HCT116 (cell line): ENCODE measurements at regions not wholly inside any gene's neighbourhood (a gene's known extent, or its start where the extent isn't known, plus 50 kb on each side); places are given as distances from the start of the nearest gene placed in this dataset.

Experiments
- ATAC-seq: fragments of 200-7000 bp; cut with Tn5 transposase; 2 replicates; pipeline ENCODE4 v1.9.1; 2020; ENCODE audit warnings: mild to moderate bottlenecking, moderate library complexity
- BruUV-seq: library from RNA; stranded (reverse); fragments of 400-500 nt; replicated peaks from 2 replicates; lab custom pipeline; 2021; lab: Mats Ljungman, UMichigan
- CTCF ChIA-PET: fragments of 300-600 bp; sonication (Branson Sonifier 250); formaldehyde crosslinking; loops from one replicate; lab custom pipeline; 2021; ENCODE audit warnings: antibody characterized with exemption; lab: Charles Lee
- POLR2A ChIA-PET: fragments of 300-600, 350-600 bp; sonication (Branson Sonifier 250); formaldehyde crosslinking; loops from one replicate; lab custom pipeline; 2021; ENCODE audit warnings: antibody characterized with exemption; lab: Charles Lee
- RAD21 ChIA-PET, 2 experiments: fragments of 300-600 bp; sonication (Branson Sonifier 250); formaldehyde crosslinking; loops; one replicate each; lab custom pipeline; 2023; ENCODE audit warnings: low total read pairs in 2 of 2; ENCODE audit not compliant: uncharacterized antibody in 2 of 2, unreplicated experiment in 2 of 2, low non-redundant PET in 1 of 2; lab: Charles Lee
- DNase-seq: peaks from one replicate; pipeline ENCODE4 v3.0.0-alpha.2; 2010; ENCODE audit warnings: low read depth, low spot score
- H2AFZ ChIP-seq: fragments of 200-600 bp; shearing (Covaris generic), sonication (generic); 2 replicates; pipeline ENCODE4 v1.6.1; 2017; ENCODE audit warnings: low read depth, mixed run types, mixed read lengths, antibody characterized with exemption, low read length; ENCODE audit not compliant: poor library complexity, severe bottlenecking
- H3K27ac ChIP-seq: 2 replicates; pipeline ENCODE4 v1.5.1; 2012; ENCODE audit warnings: low read depth, low read length
- H3K27me3 ChIP-seq: fragments of 200-600 bp; sonication (generic); 2 replicates; pipeline ENCODE4 v1.6.1; 2016; ENCODE audit warnings: mixed run types, low read length, mixed read lengths; ENCODE audit not compliant: insufficient read depth
- H3K36me3 ChIP-seq, 2 experiments: fragments of 200-500 bp in 1 of 2; fragments of 200-600 bp in 1 of 2; sonication (Bioruptor generic) in 1 of 2; sonication (generic) in 1 of 2; 2 replicates each; pipeline versions ENCODE4 v1.5.1 to v1.6.1; 2014 to 2016; ENCODE audit warnings: low read length in 2 of 2, inconsistent platforms in 1 of 2, mixed read lengths in 1 of 2, mixed run types in 1 of 2; ENCODE audit not compliant: insufficient read depth in 2 of 2, control insufficient read depth in 1 of 2
- H3K4me1 ChIP-seq, 2 experiments: fragments of 200-600 bp in 1 of 2; sonication (generic) in 1 of 2; 2 replicates each; pipeline versions ENCODE4 v1.5.1 to v1.6.1; 2012 to 2017; ENCODE audit warnings: low read length in 2 of 2, inconsistent platforms in 1 of 2, mild to moderate bottlenecking in 1 of 2, mixed read lengths in 1 of 2, mixed run types in 1 of 2, moderate library complexity in 1 of 2; ENCODE audit not compliant: insufficient read depth in 2 of 2, control insufficient read depth in 1 of 2
- H3K4me2 ChIP-seq: fragments of 200-600 bp; sonication (generic); 2 replicates; pipeline ENCODE4 v1.6.1; 2017; ENCODE audit warnings: mixed run types, low read length, mixed read lengths
- H3K4me3 ChIP-seq, 2 experiments: fragments of 200-600 bp in 1 of 2; sonication (generic) in 1 of 2; replicated peaks in 1 of 2; 2 replicates each; pipeline ENCODE4 v1.5.1; 2011 to 2016; ENCODE audit warnings: low read length in 2 of 2, control low read depth in 1 of 2, low read depth in 1 of 2, mild to moderate bottlenecking in 1 of 2, mixed read lengths in 1 of 2, mixed run types in 1 of 2
- H3K79me2 ChIP-seq: fragments of 200-600 bp; sonication (generic); 2 replicates; pipeline ENCODE4 v1.6.1; 2017; ENCODE audit warnings: mild to moderate bottlenecking, mixed run types, low read length, moderate library complexity, mixed read lengths; ENCODE audit not compliant: insufficient read depth
- H3K9ac ChIP-seq: fragments of 200-600 bp; sonication (generic); 2 replicates; pipeline ENCODE4 v1.6.1; 2016; ENCODE audit warnings: low read length, mixed read lengths
- H3K9me2 ChIP-seq: fragments of 200-600 bp; sonication (generic), shearing (Covaris generic); 2 replicates; pipeline ENCODE4 v1.6.1; 2017; ENCODE audit warnings: mixed run types, mild to moderate bottlenecking, moderate library complexity; ENCODE audit not compliant: insufficient read depth
- H3K9me3 ChIP-seq, 2 experiments: fragments of 200-500 bp in 1 of 2; fragments of 200-600 bp in 1 of 2; sonication (Bioruptor generic) in 1 of 2; sonication (generic) in 1 of 2; 2 replicates each; pipeline ENCODE4 v1.6.1; 2014 to 2017; ENCODE audit warnings: low read length in 2 of 2, mixed read lengths in 2 of 2, inconsistent platforms in 1 of 2, low read depth in 1 of 2, mild to moderate bottlenecking in 1 of 2, mixed run types in 1 of 2, moderate library complexity in 1 of 2; ENCODE audit not compliant: control insufficient read depth in 1 of 2, insufficient read depth in 1 of 2
- H4K20me1 ChIP-seq: fragments of 200-600 bp; sonication (generic), shearing (Covaris generic); 2 replicates; pipeline ENCODE4 v1.6.1; 2017; ENCODE audit warnings: mixed run types, mild to moderate bottlenecking, moderate library complexity; ENCODE audit not compliant: insufficient read depth
- ATF3 ChIP-seq: IDR thresholded peaks from 2 replicates; pipeline ENCODE4 v1.6.1; 2012
- CTCF ChIP-seq, 3 experiments: fragments of 200-600 bp in 1 of 3; sonication (generic) in 1 of 3; IDR thresholded peaks in 2 of 3; conservative IDR thresholded peaks in 1 of 3; 2 replicates each; pipeline ENCODE4 v1.5.1; 2012 to 2017; ENCODE audit warnings: low read depth in 2 of 3, low read length in 2 of 3, antibody characterized with exemption in 1 of 3, borderline replicate concordance in 1 of 3, control low read depth in 1 of 3, mild to moderate bottlenecking in 1 of 3, mixed read lengths in 1 of 3, mixed run types in 1 of 3, moderate library complexity in 1 of 3; ENCODE audit not compliant: insufficient read depth in 1 of 3
- ELF1 ChIP-seq: IDR thresholded peaks from 2 replicates; pipeline ENCODE4 v1.6.1; 2012; ENCODE audit warnings: low read depth, borderline replicate concordance
- EZH2 ChIP-seq: fragments of 200-600 bp; sonication (generic); IDR thresholded peaks from 2 replicates; pipeline ENCODE4 v1.6.1; 2017; ENCODE audit warnings: antibody characterized with exemption, mixed run types
- MAX ChIP-seq: IDR thresholded peaks from 2 replicates; pipeline ENCODE4 v1.6.1; 2012
- RAD21 ChIP-seq: IDR thresholded peaks from 2 replicates; pipeline ENCODE4 v1.6.1; 2012; ENCODE audit warnings: low read depth, mild to moderate bottlenecking
- SP1 ChIP-seq: IDR thresholded peaks from 2 replicates; pipeline ENCODE4 v1.6.1; 2012; ENCODE audit warnings: low read depth
- TCF7L2 ChIP-seq: IDR thresholded peaks from 2 replicates; pipeline ENCODE4 v1.7.0; 2011; ENCODE audit warnings: borderline replicate concordance, inconsistent platforms; ENCODE audit not compliant: insufficient read depth, insufficient read length; ENCODE audit errors: extremely low read depth
- YY1 ChIP-seq: IDR thresholded peaks from 2 replicates; pipeline ENCODE4 v1.6.1; 2011; ENCODE audit warnings: low read length, low read depth, moderate library complexity, mild to moderate bottlenecking; ENCODE audit not compliant: insufficient replicate concordance; ENCODE audit errors: extremely low read depth
- ZFX ChIP-seq: fragments of 450-650 bp; IDR thresholded peaks from 2 replicates; pipeline ENCODE4 v1.6.1; 2017
- ZNF274 ChIP-seq: fragments of 200-500 bp; sonication (Bioruptor generic); IDR thresholded peaks from 2 replicates; pipeline ENCODE4 v1.6.1; 2014; ENCODE audit warnings: mild to moderate bottlenecking, low read depth, low read length, inconsistent platforms
- intact Hi-C: fragments of 100-400 bp; cut with micrococcal nuclease; formaldehyde crosslinking; loops from 2 replicates; pipeline ENCODE4 v1.10.0; 2022

GRCh38 chr9:7243838-7244237 lies 486.1 kb downstream of the KDM4C start:
- ATAC-seq, result no peak
- TF ChIP-seq YY1 (no peak), ZNF274 (no peak), CTCF (IDR thresholded peaks at IDR 0.05 in 2 of 3, conservative IDR thresholded peaks at IDR 0.05 in 1 of 3; ENCODE audit: borderline replicate concordance in 1 of 3, insufficient read depth in 1 of 3, low read depth in 2 of 3, low read length in 2 of 3) (no peak)
- TF ChIP-seq, all 23 proteins: peak for 0
- Histone ChIP-seq H3K4me3 (no peak overlapping the region), H3K9me2 (no peaks in the 10 kb centered on the region), H3K36me3 (no peaks in the 10 kb centered on the region), H3K79me2 (no peaks in the 10 kb centered on the region), H3K9ac (no peak overlapping the region), H3K4me2 (no peak overlapping the region), H4K20me1 (no peaks in the 10 kb centered on the region), H3K27ac (no peak overlapping the region), H3K4me1 (no peaks in the 10 kb centered on the region), H3K27me3 (no peaks in the 10 kb centered on the region), H3K9me3 (no peaks in the 10 kb centered on the region), H2AFZ (no peak overlapping the region)
- no peak for DNase-seq
- RAD21 ChIA-PET, result no interaction called here
- CTCF ChIA-PET, result interaction anchor here (1.5 kb wide), 1 partner anchor 10 kb away, joined by 7 read pairs; no protein-coding TSS in a partner anchor
- POLR2A ChIA-PET, result no interaction called here
- intact Hi-C loops, result no loop called here
- BruUV-seq, result no TSS peak

GRCh38 chr9:7242126-7242525 lies 484.4 kb downstream of the KDM4C start:
- BruUV-seq, result no TSS peak
- DNase-seq (no peak), ATAC-seq (no peak)
- no peaks in the 10 kb centered on the region for H3K36me3 ChIP-seq
- H3K27ac ChIP-seq, result no peak overlapping the region
- RAD21 ChIA-PET, result no interaction called here
- H4K20me1 ChIP-seq, result no peaks in the 10 kb centered on the region
- no peak overlapping the region for H2AFZ ChIP-seq
- POLR2A ChIA-PET, result no interaction called here
- H3K9ac ChIP-seq, result no peak overlapping the region
- H3K27me3 ChIP-seq, result no peaks in the 10 kb centered on the region
- CTCF ChIA-PET, result no interaction called here
- no peak overlapping the region for H3K4me3 ChIP-seq
- intact Hi-C loops, result no loop called here
- no peaks in the 10 kb centered on the region for H3K9me3 ChIP-seq
- H3K79me2 ChIP-seq, result no peaks in the 10 kb centered on the region
- no peak overlapping the region for H3K4me2 ChIP-seq
- no peaks in the 10 kb centered on the region for H3K9me2 ChIP-seq
- H3K4me1 ChIP-seq, result no peaks in the 10 kb centered on the region
- TF ChIP-seq MAX, result no peak
- no peak for TF ChIP-seq EZH2
- no peak for TF ChIP-seq CTCF (IDR thresholded peaks at IDR 0.05 in 2 of 3, conservative IDR thresholded peaks at IDR 0.05 in 1 of 3; ENCODE audit: borderline replicate concordance in 1 of 3, insufficient read depth in 1 of 3, low read depth in 2 of 3, low read length in 2 of 3)
- TF ChIP-seq ATF3, result no peak
- no peak for TF ChIP-seq YY1
- TF ChIP-seq SP1, result no peak
- TF ChIP-seq ZFX, result no peak
- no peak for TF ChIP-seq TCF7L2
- no peak for TF ChIP-seq ZNF274
- TF ChIP-seq ELF1, result no peak
- TF ChIP-seq RAD21, result no peak
